DMS153 treated with DMSO at 0.1 percent for 48 hours (cell line): ENCODE measurements at regions not wholly inside any gene's neighbourhood (a gene's known extent, or its start where the extent isn't known, plus 50 kb on each side); places are given as distances from the start of the nearest gene placed in this dataset.
"Not testable (repeated sequence)": the region's sequence is repeated elsewhere in the genome, so short reads cannot be mapped to it uniquely, and the experiment has no call there.

ENCODE experiments used
- DNase-seq: peaks from one replicate; lab custom pipeline; 2025; ENCODE audit not compliant: unreplicated experiment; lab: John Stamatoyannopoulos, UW

DNA sequence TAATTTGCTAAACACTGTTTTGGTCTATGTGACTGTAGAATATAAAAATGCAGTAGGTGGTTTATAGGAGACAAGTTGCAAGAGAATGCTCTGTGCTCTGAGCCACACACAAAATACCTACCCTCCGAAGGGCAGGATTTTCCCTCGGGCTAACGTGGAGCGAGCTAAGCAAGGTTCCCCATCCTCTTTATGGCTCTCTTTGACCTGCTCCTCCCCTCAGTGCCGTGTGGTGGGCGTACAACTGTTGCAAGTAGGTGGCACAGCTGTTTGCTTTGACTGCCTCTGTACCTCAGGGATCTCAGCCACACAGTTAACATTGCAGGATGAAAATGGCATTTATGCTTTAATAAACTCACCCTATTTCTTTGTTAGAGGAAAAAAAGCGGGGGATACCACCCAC lies 339.1 kb downstream of the SATB1 start:
- no peak for DNase-seq

DNA sequence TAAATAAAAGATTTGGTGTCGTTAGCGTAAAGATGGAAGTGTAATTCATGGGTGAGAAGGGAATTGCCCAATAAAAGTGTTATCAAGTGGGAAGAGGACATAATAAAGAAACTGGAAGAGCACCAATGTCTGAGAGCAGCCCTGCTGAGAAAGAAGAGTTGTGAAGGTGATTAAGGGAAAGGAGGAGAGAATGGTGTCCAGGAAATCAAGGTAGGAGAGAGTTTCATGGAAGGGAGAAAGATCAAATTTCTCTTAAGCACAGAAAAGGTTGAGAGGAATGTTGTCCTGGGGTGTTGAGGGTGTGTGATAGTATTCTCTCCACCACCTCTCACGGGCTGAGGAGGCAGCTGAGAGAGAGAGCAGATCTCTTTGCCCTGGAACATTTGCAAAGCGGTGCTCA lies 339.7 kb downstream of the SATB1 start:
- no peak for DNase-seq

DNA sequence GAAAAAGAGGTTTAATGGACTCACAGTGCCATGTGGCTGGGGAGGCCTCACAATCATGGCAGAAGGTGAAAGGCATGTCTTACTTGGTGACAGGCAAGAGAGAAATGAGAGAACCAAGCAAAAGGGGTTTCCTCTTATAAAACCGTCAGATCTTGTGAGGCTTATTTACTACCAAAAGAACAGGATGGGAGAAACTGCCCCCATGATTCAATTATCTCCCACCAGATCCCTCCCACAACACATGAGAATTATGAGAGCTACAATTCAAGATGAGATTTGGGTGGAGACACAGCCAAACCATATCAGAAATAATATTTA lies 340.8 kb upstream of the TBC1D5 start:
- DNase-seq: not testable (repeated sequence)

DNA sequence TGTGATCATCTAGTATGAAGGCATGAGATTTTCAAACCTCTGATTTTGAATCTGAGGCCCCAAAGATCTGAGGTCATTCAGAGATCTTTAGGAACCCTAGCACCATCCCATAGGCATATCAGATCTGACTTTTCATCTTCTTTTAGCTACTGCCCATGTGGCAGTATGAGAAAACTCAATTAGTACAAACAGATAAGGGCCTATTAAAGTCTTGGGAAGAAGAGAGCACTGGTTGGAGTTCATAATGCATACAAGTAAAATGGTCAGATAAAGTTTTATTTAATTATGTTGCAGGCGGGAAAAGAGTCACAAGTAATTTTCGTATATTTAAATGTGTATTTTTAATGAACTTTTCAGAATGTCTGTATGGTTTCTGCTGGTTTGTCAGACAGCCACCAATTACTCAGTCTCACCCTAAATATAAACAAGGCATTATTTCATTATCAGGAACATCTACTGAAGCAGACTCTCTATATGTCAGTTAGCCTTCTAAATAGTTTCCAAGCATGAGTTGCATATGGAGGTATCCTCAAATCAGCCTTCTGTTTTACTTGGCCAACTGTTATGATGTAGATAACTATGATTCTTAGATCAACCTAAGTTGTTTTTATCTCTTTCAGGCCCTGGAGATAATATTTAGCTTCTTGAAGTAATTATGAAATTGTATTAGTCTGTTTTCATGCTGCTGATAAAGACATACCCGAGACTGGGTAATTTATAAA lies 340.3 kb upstream of the TBC1D5 start:
- no peak for DNase-seq

DNA sequence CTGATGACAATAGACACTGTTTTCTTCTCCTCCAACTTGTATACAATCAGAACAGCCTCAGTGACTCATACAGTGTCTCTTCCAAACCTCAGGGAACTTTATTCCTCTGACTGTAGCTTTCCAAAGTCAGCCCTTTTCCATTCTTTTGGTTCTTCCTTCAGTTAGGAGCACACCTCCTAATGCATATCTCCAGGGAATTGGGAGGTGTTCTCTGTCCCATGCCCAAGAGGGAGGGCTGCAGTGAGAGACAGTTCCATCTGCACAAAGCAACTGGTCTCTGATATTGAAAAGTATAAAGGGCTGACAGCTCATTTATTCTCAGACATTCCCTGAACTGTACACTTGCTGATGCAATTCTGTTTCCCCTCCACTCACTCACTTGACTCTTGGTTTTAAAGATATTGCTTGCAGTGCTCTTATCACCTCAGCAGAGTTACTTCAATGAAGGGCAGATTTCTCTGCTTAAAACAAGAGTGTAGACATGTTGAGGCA lies 337.8 kb upstream of the TBC1D5 start:
- no peak for DNase-seq

DNA sequence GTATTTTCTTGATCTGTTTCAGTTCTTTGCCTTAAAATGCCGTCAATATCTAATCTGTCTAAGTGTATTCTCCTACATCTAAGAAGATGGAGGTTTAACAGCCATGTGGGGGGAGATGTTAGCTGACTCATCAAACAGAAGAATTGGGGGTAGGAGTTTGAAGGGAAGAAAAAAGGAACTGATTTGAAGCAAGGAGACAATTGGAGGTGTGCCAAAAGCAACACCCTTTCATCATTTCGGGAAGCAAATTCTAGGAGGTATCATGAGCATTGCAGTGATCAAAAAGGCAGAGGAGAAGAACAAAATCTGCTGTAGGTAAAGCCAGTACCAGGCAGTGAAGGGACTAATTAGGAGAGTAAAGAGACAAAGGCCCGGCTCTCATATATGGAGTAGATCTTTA lies 337.3 kb upstream of the TBC1D5 start:
- no peak for DNase-seq

- DNase-seq: no peak
Measured at GRCh38 chr3:18079062-18079461, 336.6 kb upstream of the TBC1D5 start.

DNA sequence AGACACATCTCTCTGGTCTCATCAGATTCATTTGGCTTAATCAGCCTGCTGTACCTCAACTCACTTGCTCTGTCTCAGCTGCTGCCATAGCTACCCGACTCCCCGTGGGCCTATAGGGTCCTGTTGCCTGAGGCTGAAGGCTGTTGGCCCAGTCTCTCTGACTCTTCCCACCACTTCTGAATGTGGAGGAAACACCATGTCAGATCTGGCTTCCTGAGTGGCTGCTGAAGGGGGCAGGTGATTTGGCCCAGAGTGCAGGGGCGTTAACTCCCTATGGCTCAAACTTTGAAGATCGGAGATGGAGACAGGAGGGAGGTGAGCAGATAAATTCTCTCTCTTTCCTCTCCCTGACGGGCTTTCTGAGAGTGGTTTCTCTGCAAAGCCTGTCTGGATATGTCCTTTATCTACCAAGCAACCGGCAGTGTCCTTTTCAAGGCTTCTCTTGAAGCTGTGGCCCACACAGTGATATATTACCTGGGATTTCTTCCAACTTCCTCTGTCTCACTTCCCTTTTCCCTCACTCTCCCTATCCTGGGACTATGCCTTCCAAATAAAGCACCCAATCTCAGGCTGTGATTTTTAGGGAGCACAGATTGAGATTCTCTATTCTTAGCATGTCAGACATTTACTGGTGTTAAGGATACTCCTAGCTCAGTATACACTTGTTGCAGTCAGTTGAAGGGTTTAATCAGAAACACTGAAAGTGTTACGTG lies 334.9 kb upstream of the TBC1D5 start:
- DNase-seq: no peak

- no peak for DNase-seq
Measured at GRCh38 chr3:18076301-18076700, 333.9 kb upstream of the TBC1D5 start.

DNA sequence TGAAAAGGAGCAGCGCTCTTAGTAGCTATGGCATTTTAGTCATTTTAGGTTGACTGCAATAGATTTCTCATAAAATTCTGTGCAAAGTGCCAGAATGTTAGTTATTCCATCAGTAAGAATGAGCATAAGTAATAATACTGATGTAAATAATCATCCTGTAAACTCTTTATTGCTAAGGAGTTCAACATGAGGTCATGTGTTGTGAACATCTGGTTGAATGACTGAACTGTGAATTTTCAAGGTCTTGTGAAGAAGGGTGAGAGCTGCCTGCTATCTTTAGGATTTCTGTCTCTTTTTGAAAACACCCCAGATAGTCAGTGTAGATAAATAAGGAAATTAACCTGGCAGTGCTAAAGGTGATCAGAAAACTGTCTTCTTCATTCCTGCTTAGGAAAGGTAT lies 333.4 kb upstream of the TBC1D5 start:
- no peak for DNase-seq

GRCh38 chr3:18071833-18072232 lies 329.4 kb upstream of the TBC1D5 start:
- no peak for DNase-seq

- no peak for DNase-seq
Measured at GRCh38 chr3:18070944-18071343, 328.5 kb upstream of the TBC1D5 start.

- DNase-seq: no peak
Measured at GRCh38 chr3:18070231-18070630, 327.8 kb upstream of the TBC1D5 start.

DNA sequence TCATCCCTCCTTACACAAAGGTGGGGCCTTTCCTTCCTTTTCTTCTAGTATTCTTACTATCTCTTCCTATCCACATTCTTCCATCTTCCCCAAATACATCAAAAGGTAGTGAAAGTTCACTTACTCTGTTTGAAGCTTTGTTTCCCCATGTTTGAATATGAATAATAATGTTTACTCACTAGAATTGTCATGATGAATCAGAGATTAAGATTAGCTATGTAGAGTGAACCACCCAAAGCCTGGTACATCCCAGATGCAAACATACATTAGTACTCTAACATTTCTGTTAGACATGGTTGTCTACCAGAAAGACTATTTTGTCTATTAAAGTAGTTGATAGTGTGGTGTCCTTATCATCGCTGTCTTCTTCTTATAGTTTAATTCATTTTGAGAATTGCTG lies 327.1 kb upstream of the TBC1D5 start:
- no peak for DNase-seq

GRCh38 chr3:18066899-18067582 lies 324.6 kb upstream of the TBC1D5 start:
- DNase-seq: no peak

DNA sequence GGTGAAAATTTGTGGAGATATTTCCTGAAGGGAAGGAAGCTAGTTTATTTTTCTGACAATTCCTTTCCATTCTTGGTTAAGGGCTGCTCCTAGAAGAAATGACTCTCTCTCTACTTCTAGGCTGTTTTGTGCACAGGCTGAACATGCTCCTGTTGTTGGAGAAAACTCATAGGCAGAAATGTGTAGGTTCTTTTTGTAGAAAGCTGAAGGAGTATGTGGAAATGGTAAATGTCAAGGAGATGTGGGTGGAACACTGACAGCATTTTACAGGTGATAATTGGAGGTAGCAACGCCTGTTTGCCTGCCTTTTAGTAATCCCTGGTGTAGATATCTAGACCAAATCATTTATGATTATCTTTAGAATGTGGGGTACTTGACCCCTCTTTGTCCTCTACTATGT lies 322.2 kb upstream of the TBC1D5 start:
- DNase-seq: no peak

DNA sequence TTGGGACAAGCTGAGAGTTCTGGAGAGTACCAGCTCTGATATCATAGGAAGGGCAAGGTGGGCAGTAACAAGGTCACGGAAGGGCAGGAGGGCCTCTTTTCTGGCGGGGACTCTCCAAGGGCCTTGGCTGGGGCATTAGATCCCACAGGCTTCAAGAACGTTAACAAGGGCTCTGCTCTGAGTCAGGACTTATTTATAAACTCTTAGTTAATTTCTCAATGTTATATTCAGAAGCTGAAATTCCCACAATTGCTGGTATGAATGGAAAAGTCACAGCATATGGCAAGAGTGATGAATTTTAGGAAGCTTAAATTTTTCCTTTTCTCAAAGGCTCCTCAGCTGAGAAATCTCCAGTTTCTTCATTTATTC lies 320.2 kb upstream of the TBC1D5 start:
- no peak for DNase-seq

GRCh38 chr3:18061737-18062656 lies 319.6 kb upstream of the TBC1D5 start:
- DNase-seq: no peak

- no peak for DNase-seq
Measured at GRCh38 chr3:18058666-18059065, 316.2 kb upstream of the TBC1D5 start.

GRCh38 chr3:18057471-18058091 lies 315.1 kb upstream of the TBC1D5 start:
- no peak for DNase-seq

DNA sequence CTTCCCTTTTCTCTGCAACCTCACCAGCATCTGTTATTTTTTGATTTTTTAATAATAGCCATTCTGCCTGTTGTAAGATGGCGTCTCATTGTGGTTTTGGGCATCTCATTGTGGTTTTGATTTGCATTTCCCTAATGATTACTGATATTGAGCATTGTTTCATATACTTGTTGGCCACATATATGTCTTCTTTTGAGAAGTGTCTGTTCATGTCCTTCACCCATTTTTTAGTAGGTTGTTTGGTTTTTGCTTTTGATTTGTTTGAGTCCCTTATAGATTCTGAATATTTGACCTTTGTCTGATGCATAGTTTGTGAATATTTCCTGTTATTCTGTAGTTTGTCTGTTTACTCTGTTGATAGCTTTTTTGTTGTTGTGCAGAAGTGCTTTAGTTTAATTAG lies 312.2 kb upstream of the TBC1D5 start:
- no peak for DNase-seq
